Body of pancreas (tissue), 4 donors: ENCODE measurements at regions not wholly inside any gene's neighbourhood (a gene's known extent, or its start where the extent isn't known, plus 50 kb on each side); places are given as distances from the start of the nearest gene placed in this dataset.

Source experiments
- CTCF ChIP-seq, 7 experiments: fragments of 450-650 bp in 4 of 7; fragments of 200-600 bp in 3 of 7; sonication (generic) in 3 of 7; IDR thresholded peaks; one replicate each; pipeline ENCODE4 v1.5.1; 2016 to 2019; ENCODE audit warnings: antibody characterized with exemption in 7 of 7
- POLR2A ChIP-seq, 3 donors: fragments of 450-650 bp; IDR thresholded peaks; one replicate each; pipeline ENCODE4 v1.6.1; 2016; ENCODE audit warnings: antibody characterized with exemption in 3 of 3, mild to moderate bottlenecking in 2 of 3

- TF ChIP-seq CTCF (IDR thresholded peaks at IDR 0.05) = no peak
- TF ChIP-seq POLR2A (IDR thresholded peaks at IDR 0.05) = no peak
These were observed 1160.5 kb upstream of the CNTN5 start for GRCh38 chr11:97860237-97860636.
